DMS153 treated with DMSO at 0.1 percent for 48 hours (cell line): ENCODE measurements at regions not wholly inside any gene's neighbourhood (a gene's known extent, or its start where the extent isn't known, plus 50 kb on each side); places are given as distances from the start of the nearest gene placed in this dataset.

Experiments
- DNase-seq: peaks from one replicate; lab custom pipeline; 2025; ENCODE audit not compliant: unreplicated experiment; lab: John Stamatoyannopoulos, UW

DNA sequence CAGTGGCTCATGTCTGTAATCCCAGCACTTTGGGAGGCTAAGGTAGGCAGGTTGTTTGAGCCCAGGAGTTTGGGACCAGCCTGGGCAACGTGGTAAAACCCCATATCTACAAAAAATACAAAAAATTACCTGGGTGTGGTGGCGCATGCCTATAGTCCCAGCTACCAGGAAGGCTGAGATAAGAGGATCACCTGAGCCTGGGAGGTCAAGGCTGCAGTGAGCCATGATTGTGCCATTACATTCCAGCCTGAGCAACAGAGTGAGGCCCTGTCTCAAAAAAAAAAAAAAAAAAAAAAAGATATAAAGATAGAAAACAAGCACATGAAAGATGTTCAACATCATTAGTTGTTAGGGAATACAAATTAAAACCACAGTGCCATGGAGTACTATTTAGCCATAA lies 65.3 kb upstream of the UGP2 start:
- no peak for DNase-seq

DNA sequence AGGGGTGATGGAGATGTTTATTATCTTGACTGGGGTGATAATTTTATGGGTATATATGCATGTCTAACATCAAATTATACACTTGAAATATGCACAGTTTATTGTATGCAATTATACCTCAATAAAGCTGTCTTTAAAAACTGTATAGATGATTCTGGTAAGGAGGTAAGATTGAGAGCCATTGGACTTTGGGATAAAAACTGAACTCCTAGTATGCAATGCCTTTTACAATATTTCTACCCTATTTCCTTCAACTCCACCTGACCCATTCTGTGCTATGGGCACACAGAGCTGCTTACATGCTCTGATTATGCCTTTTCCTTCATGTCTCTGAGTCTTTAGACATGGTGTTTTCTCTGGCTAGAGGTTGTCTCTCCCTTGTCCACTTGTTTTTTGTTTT lies 63.9 kb upstream of the UGP2 start:
- DNase-seq: no peak

DNA sequence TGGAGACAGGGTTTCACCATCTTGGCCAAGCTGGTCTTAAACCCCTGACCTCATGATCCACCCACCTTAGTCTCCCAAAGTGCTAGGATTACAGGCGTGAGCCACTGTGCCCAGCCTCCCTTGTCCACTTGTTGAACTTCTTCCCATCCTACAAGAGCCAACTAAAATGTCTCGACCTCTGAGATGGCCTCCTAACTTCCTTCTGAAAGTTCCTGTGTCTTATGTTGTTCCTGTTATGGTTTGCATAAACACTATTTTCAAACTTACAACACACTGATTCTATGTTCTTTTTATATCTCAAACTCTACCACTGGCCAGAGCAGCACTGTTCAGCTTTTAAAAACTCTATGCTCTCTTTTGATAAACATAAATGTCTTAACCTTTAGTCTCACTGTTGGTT lies 63.3 kb upstream of the UGP2 start:
- DNase-seq: no peak

DNA sequence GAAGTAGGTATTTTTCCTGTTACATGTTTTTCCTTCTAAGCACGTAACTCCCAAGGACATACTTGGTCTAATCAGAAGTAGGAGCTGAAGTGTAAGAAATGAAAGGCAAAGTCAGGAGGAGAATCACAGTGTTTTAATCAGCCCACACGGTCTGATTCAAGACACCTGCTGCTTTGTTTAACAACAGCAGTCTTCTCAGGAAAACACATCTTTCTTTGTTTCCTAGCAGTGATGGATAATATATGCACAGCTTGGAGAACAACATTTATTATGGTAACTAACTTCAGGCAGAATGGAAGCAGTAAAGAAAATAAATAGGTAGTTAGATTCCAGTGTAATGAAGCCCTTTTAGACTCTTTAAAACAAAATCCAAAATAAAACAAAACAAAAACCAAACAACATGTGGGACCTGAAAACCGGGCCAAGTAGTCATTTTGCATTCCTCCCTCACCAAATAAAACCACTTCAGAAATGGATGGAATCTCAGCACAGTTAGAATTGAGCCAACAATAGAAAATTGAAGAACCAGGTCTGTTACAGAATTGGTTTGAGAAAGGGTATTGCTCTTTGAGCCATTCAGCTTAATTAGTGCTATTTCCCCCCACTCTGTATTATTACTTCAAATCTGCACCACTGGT lies 61.1 kb upstream of the UGP2 start:
- DNase-seq: no peak

DNA sequence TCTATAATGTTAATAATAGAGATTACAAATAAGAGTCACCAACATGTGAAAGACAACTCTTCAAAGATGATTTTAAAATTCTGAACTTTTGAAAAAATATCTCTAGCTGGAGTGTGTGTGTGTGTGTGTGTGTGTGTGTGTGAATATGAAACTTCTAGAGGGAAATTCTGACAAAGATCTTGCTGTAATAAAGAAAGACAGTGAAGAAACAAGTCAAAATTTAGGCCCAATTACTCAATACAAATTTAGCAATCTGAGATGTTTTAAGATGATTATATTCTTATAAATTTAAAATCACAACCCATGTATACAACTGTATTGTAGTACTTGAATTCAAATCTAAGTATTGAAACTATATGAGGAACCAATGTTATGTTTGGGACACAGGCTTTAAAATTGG lies 57.2 kb upstream of the UGP2 start:
- no peak for DNase-seq

- no peak for DNase-seq
Measured at GRCh38 chr2:63785096-63785495, 56.6 kb upstream of the UGP2 start.

DNA sequence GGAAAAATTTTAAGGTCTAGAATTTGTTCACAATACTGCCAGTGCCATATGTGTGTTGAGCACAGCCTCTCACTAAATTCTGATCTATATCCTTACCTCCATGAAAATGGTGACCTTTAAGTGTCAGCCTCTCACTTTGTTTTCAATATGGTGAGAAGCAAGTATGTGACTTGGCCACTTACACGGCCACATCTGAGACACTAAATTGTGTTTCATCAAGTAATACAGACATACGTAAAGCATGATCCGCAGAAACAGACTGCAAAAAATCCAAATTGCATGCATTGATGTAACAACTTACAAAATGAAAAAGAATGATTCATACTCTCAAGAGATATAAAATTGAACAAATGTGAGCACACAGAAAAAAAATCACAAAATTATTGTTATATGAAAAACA lies 55.2 kb upstream of the UGP2 start:
- no peak for DNase-seq

DNA sequence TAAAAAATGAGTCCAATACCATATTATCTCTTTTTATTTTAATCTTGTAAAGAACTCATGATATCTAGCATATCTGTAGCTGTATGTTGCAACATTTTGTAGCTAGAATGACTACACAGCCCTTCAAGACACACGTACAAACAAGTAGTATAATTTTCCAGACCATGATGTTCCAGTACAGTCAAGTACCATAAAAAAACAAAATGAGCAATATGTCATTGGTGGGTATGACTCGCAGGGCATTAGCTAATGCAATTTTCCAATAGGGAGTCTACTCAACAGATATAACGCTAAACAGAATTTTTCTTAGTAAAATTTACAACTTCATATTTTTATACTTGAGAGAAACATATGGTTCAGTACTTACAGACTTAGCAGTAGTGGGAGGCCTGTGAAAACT lies 53.6 kb upstream of the UGP2 start:
- DNase-seq: no peak

GRCh38 chr2:63789338-63790020 lies 52.2 kb upstream of the UGP2 start:
- DNase-seq: no peak

DNA sequence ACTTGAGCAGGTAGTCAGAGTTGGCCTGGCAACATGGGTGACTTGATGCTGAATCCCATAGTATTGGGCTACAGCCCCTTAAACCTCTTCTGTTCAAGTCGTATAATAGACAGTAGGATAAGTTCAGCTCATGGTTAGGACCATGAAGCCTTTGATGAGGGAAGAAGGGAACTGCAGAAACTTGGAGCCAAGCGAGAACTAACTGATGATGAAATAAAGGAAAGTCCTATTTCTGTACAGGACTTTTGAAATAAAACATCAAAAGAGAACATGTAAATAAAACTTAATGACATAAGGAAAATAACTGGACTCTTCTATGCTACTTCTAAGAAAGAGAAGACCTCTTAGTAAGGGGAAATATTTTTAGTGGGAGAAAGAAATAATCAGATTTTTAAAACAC lies 51.2 kb upstream of the UGP2 start:
- DNase-seq: no peak

GRCh38 chr2:63790906-63791305 lies 50.8 kb upstream of the UGP2 start:
- DNase-seq: no peak

DNA sequence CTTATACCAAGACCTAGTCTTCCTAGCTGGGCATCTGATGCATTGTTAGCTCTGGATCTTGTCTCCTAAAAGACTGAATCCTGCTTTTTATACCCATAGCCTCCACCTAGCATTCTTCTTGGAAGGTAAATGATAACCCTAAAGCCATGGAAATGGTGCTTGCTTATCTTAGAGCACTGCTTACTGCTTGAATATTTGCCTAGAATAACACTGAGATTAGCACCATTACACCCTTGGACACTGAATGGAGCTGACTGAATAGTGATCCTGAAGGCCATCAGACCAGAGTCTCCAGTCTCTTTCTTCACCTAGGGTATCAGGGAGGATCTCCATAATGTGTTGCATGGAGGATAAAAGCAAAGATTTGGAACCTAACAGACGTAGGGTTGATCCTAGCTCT lies 50.3 kb upstream of the UGP2 start:
- DNase-seq: no peak
